Neural cell (in vitro differentiated cells): ENCODE measurements at regions not wholly inside any gene's neighbourhood (a gene's known extent, or its start where the extent isn't known, plus 50 kb on each side); places are given as distances from the start of the nearest gene placed in this dataset.

ENCODE experiments used
- MXI1 ChIP-seq: fragments of 450-650 bp; conservative IDR thresholded peaks from 2 replicates; pipeline ENCODE4 v1.6.1; 2014; ENCODE audit warnings: antibody characterized with exemption, mild to moderate bottlenecking; ENCODE audit not compliant: poor library complexity, severe bottlenecking
- POLR2AphosphoS5 ChIP-seq: IDR thresholded peaks from 2 replicates; pipeline ENCODE4 v1.6.1; 2012

DNA sequence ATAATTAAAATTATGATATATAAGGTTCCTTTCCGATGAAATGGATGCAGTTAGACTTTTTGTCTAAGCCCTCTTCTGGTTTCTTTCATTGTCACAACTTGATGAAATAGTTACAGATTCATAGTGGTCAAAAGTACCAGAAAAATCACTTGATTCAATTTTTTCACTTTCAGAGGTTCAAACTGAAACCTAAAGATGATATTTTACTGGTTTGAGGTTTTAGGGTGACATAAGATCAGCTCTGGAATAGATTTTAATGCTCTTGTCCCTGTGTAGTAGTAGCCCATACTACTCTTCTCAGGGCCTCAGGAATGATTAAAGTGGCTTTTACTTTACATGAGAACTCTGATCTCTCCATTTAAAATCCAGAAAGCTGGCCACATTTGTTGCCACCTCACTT is 479.1 kb upstream of the ZNF717 start:
- no peak for TF ChIP-seq MXI1
- TF ChIP-seq POLR2AphosphoS5, result no peak
